Esophagus muscularis mucosa (tissue), 3 donors: ENCODE measurements at regions not wholly inside any gene's neighbourhood (a gene's known extent, or its start where the extent isn't known, plus 50 kb on each side); places are given as distances from the start of the nearest gene placed in this dataset.

ENCODE experiments used
- CTCF ChIP-seq, 3 experiments: fragments of 200-600 bp in 2 of 3; fragments of 450-650 bp in 1 of 3; sonication (generic) in 2 of 3; IDR thresholded peaks; one replicate each; pipeline ENCODE4 v1.5.1; 2017 to 2019; ENCODE audit warnings: antibody characterized with exemption in 3 of 3, mild to moderate bottlenecking in 2 of 3, moderate library complexity in 1 of 3
- POLR2A ChIP-seq: fragments of 450-650 bp; IDR thresholded peaks from one replicate; pipeline ENCODE4 v1.6.1; 2017; ENCODE audit warnings: antibody characterized with exemption, moderate library complexity, mild to moderate bottlenecking, low read depth

- TF ChIP-seq POLR2A, result no peak
- no peak for TF ChIP-seq CTCF (IDR thresholded peaks at IDR 0.05)
Measured at GRCh38 chr3:118587037-118587741, 447.5 kb downstream of the IGSF11 start.
